WTC11 (cell line): ENCODE measurements at regions not wholly inside any gene's neighbourhood (a gene's known extent, or its start where the extent isn't known, plus 50 kb on each side); places are given as distances from the start of the nearest gene placed in this dataset.

Experiments
- ATAC-seq: fragments of 200-7000 bp; cut with Tn5 transposase; 2 replicates; pipeline ENCODE4 v1.10.0; 2021; ENCODE audit warnings: mild to moderate bottlenecking, moderate library complexity
- CTCF ChIA-PET: fragments of 300-600 bp; sonication (Branson Sonifier 250); formaldehyde crosslinking; loops from one replicate; lab custom pipeline; 2021; ENCODE audit warnings: antibody characterized with exemption; lab: Charles Lee
- POLR2A ChIA-PET: fragments of 350-600 bp; sonication (Branson Sonifier 250); formaldehyde crosslinking; loops from one replicate; lab custom pipeline; 2021; ENCODE audit warnings: antibody characterized with exemption; lab: Charles Lee
- DNase-seq: peaks from one replicate; pipeline ENCODE4 v3.0.0; 2021; ENCODE audit warnings: low spot score
- H3K27ac Mint-ChIP-seq: 2 replicates; pipeline ENCODE4 v1.8.0; 2021; ENCODE audit warnings: mixed read lengths
- H3K27me3 Mint-ChIP-seq: 2 replicates; pipeline ENCODE4 v1.8.0; 2021; ENCODE audit warnings: low read depth, mild to moderate bottlenecking, moderate library complexity, mixed read lengths
- H3K36me3 Mint-ChIP-seq: 2 replicates; pipeline ENCODE4 v1.8.0; 2021; ENCODE audit warnings: mixed read lengths
- H3K4me1 Mint-ChIP-seq: 2 replicates; pipeline ENCODE4 v1.8.0; 2022; ENCODE audit warnings: mixed read lengths
- H3K4me3 Mint-ChIP-seq: 2 replicates; pipeline ENCODE4 v1.8.0; 2021; ENCODE audit warnings: mild to moderate bottlenecking, moderate library complexity, mixed read lengths
- H3K9me3 Mint-ChIP-seq: 2 replicates; pipeline ENCODE4 v1.8.0; 2021; ENCODE audit warnings: mixed read lengths
- ELF4 ChIP-seq: sonication (generic); formaldehyde crosslinking; IDR thresholded peaks from 2 replicates; pipeline ENCODE4 v1.8.1; 2022; ENCODE audit warnings: low read depth, mild to moderate bottlenecking, moderate library complexity, missing genetic modification reagents
- MXD4 ChIP-seq: fragments of 250-450 bp; sonication (Bioruptor Pico); IDR thresholded peaks from 2 replicates; pipeline ENCODE4 v1.8.0; 2021; ENCODE audit warnings: mild to moderate bottlenecking, moderate library complexity, borderline replicate concordance
- NFE2L1 ChIP-seq: sonication (generic); formaldehyde crosslinking; IDR thresholded peaks from 2 replicates; pipeline ENCODE4 v1.8.1; 2023; ENCODE audit warnings: missing genetic modification reagents
- OVOL2 ChIP-seq: fragments of 250-450 bp; sonication (Bioruptor Pico); IDR thresholded peaks from 2 replicates; pipeline ENCODE4 v1.9.0; 2021; ENCODE audit warnings: mild to moderate bottlenecking, borderline replicate concordance
- RELA ChIP-seq: sonication (generic); formaldehyde crosslinking; IDR thresholded peaks from 2 replicates; pipeline ENCODE4 v1.8.1; 2022; ENCODE audit warnings: missing genetic modification reagents, mild to moderate bottlenecking, borderline replicate concordance
- SMAD3 ChIP-seq: sonication (generic); formaldehyde crosslinking; IDR thresholded peaks from 2 replicates; pipeline ENCODE4 v1.8.0; 2022; ENCODE audit warnings: missing genetic modification reagents, mild to moderate bottlenecking, borderline replicate concordance
- TEAD1 ChIP-seq: sonication (generic); formaldehyde crosslinking; IDR thresholded peaks from 2 replicates; pipeline ENCODE4 v1.8.0; 2022; ENCODE audit warnings: mild to moderate bottlenecking, missing genetic modification reagents
- ZNF138 ChIP-seq: sonication (generic); formaldehyde crosslinking; conservative IDR thresholded peaks from 2 replicates; pipeline ENCODE4 v1.8.1; 2022; ENCODE audit warnings: mild to moderate bottlenecking, moderate library complexity, missing genetic modification reagents
- ZNF232 ChIP-seq: sonication (generic); formaldehyde crosslinking; IDR thresholded peaks from 2 replicates; pipeline ENCODE4 v1.8.0; 2022; ENCODE audit warnings: mild to moderate bottlenecking, missing genetic modification reagents
- ZNF423 ChIP-seq: fragments of 250-450 bp; sonication (Bioruptor Pico); IDR thresholded peaks from 2 replicates; pipeline ENCODE4 v2.1.2; 2022; ENCODE audit warnings: mild to moderate bottlenecking, moderate library complexity
- ZNF671 ChIP-seq: fragments of 250-450 bp; sonication (Bioruptor Pico); IDR thresholded peaks from 2 replicates; pipeline ENCODE4 v1.8.0; 2021; ENCODE audit warnings: mild to moderate bottlenecking
- TF ChIP-seq, protein P1 (sequence below): fragments of 250-450 bp; sonication (Bioruptor Pico); conservative IDR thresholded peaks from 2 replicates; pipeline ENCODE4 v1.9.0; 2021; ENCODE audit warnings: mild to moderate bottlenecking
- TF ChIP-seq, protein P2 (sequence below): sonication (generic); formaldehyde crosslinking; IDR thresholded peaks from 2 replicates; pipeline ENCODE4 v1.8.1; 2023; ENCODE audit warnings: mild to moderate bottlenecking, missing genetic modification reagents
- TF ChIP-seq, protein P3 (sequence below): sonication (generic); formaldehyde crosslinking; IDR thresholded peaks from 2 replicates; pipeline ENCODE4 v1.8.0; 2023; ENCODE audit warnings: missing genetic modification reagents
- TF ChIP-seq, protein P4 (sequence below): sonication (generic); formaldehyde crosslinking; IDR thresholded peaks from 2 replicates; pipeline ENCODE4 v1.8.1; 2023; ENCODE audit warnings: mild to moderate bottlenecking, missing genetic modification reagents, moderate library complexity
- TF ChIP-seq, protein P5 (sequence below): sonication (generic); formaldehyde crosslinking; IDR thresholded peaks from 2 replicates; pipeline ENCODE4 v1.8.1; 2023; ENCODE audit warnings: mild to moderate bottlenecking, missing genetic modification reagents, moderate library complexity
- TF ChIP-seq, protein P6 (sequence below): sonication (generic); formaldehyde crosslinking; IDR thresholded peaks from 2 replicates; pipeline ENCODE4 v1.8.1; 2022; ENCODE audit warnings: mild to moderate bottlenecking, moderate library complexity, missing genetic modification reagents
- TF ChIP-seq, protein P7 (sequence below): fragments of 250-450 bp; sonication (Bioruptor Pico); IDR thresholded peaks from 2 replicates; pipeline ENCODE4 v1.9.0; 2021; ENCODE audit warnings: mild to moderate bottlenecking
- TF ChIP-seq, protein P8 (sequence below): fragments of 250-450 bp; sonication (Bioruptor Pico); IDR thresholded peaks from 2 replicates; pipeline ENCODE4 v1.9.0; 2021; ENCODE audit warnings: moderate library complexity, mild to moderate bottlenecking, inconsistent platforms, borderline replicate concordance
- TF ChIP-seq, protein P9 (sequence below): sonication (generic); formaldehyde crosslinking; IDR thresholded peaks from 2 replicates; pipeline ENCODE4 v1.8.1; 2022; ENCODE audit warnings: low read depth, mild to moderate bottlenecking, moderate library complexity, missing genetic modification reagents, borderline replicate concordance
- TF ChIP-seq, protein P10 (sequence below): fragments of 250-450 bp; sonication (Bioruptor Pico); IDR thresholded peaks from 2 replicates; pipeline ENCODE4 v1.8.0; 2021; ENCODE audit warnings: mild to moderate bottlenecking

DNA sequence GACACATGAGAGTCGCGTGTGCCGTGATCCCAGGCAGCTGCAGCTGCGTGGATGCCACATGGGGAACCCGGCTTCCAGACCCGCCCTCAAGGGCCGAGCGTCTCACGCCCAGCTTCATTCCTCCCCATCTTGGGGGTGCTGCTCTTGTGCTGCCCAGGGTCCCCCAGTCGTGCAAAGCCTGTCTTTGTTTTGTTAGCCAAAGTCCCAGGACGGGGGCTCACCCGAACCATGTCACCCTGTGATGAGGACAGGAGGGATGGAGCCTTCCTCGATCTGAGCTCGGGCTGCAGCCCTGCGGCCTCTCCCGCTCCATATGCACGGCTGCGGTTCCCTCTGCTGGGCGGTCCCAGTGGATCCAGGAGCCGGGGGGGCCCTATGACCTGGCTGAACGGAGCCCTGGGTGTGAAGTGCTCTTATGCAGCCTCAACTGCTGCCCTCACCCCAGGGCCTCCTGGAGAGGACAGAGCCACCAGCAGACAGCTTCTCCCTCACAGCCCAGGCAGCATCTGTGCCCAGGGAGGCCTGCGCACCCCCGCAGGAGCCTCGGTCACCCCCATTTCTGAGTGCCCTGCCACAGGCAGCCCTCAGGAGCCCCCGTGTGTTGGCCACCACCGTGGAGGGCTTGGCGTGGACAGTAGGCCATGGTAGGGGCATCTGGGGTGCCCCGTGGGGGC lies 99.0 kb upstream of the CTDP1 start (continued):
- TF ChIP-seq, protein P1, sequence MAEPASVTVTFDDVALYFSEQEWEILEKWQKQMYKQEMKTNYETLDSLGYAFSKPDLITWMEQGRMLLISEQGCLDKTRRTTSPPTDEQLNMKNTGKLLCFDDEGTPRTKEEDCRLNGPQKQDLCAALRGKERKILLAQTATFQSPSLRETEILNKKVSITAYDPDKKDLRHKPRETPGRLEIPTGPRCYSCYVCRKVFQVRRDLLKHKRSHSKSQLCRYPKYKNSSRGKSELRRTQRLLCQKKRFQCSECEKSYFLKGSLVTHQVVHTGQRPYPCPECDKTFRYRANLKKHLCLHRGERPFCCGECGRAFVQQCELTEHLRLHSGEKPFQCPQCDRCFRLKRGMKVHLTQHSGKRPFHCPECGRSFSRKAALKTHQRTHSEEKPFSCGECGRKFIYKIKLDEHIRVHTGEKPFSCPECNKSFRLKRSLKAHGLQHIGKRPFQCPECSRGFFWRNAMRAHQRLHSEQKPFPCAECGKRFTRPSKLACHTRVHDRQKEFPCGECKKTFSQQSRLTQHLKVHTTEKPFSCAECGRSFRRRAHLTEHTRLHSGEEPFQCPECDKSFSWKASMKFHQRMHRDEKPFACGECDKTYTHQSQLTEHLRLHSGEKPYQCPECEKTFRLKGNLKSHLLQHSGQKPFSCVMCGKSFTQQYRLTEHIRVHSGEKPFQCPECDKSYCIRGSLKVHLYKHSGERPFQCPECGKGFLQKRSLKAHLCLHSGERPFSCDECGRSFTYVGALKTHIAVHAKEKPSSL, result no peak
- no peak for TF ChIP-seq ZNF671
- TF ChIP-seq, protein P2, sequence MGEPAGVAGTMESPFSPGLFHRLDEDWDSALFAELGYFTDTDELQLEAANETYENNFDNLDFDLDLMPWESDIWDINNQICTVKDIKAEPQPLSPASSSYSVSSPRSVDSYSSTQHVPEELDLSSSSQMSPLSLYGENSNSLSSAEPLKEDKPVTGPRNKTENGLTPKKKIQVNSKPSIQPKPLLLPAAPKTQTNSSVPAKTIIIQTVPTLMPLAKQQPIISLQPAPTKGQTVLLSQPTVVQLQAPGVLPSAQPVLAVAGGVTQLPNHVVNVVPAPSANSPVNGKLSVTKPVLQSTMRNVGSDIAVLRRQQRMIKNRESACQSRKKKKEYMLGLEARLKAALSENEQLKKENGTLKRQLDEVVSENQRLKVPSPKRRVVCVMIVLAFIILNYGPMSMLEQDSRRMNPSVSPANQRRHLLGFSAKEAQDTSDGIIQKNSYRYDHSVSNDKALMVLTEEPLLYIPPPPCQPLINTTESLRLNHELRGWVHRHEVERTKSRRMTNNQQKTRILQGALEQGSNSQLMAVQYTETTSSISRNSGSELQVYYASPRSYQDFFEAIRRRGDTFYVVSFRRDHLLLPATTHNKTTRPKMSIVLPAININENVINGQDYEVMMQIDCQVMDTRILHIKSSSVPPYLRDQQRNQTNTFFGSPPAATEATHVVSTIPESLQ (CRISPR knock-in tag), result no peak

DNA sequence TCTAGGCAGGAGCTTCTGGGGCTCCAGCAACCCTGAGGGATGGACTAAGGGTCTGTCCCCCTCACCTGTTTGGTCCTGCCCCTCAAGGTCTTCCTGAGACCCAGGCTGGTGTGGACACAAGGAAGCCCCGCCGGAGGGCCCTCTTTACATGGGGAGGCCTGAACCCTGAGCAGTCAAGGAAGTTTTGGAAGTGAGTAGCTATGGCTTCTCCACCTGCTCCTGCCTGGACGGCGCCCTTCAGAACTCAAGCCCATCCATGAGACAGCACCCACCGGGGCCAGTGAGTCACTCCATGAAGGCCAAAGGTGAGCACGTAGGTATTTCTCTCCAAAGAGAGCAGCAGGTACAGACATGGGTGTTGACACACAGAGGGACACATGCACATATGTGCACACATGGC lies 98.2 kb upstream of the CTDP1 start:
- no peak overlapping the region for H3K27ac Mint-ChIP-seq
- H3K4me3 Mint-ChIP-seq, result no peak overlapping the region
- H3K9me3 Mint-ChIP-seq, result peaks cover 10% of the 10 kb centered on the region; the same call in 1 of the 2 replicates
- CTCF ChIA-PET, result no interaction called here
- no peaks in the 10 kb centered on the region for H3K27me3 Mint-ChIP-seq
- no peaks in the 10 kb centered on the region for H3K36me3 Mint-ChIP-seq
- no peak for ATAC-seq
- POLR2A ChIA-PET, result no interaction called here
- TF ChIP-seq, protein P3, sequence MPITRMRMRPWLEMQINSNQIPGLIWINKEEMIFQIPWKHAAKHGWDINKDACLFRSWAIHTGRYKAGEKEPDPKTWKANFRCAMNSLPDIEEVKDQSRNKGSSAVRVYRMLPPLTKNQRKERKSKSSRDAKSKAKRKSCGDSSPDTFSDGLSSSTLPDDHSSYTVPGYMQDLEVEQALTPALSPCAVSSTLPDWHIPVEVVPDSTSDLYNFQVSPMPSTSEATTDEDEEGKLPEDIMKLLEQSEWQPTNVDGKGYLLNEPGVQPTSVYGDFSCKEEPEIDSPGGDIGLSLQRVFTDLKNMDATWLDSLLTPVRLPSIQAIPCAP (CRISPR knock-in tag), result no peak
- TF ChIP-seq SMAD3, result no peak
- TF ChIP-seq ELF4 (CRISPR knock-in tag), result no peak
- TF ChIP-seq ZNF232 (CRISPR knock-in tag), result no peak
- TF ChIP-seq ZNF423 (CRISPR knock-in tag), result no peak
- TF ChIP-seq, protein P4, sequence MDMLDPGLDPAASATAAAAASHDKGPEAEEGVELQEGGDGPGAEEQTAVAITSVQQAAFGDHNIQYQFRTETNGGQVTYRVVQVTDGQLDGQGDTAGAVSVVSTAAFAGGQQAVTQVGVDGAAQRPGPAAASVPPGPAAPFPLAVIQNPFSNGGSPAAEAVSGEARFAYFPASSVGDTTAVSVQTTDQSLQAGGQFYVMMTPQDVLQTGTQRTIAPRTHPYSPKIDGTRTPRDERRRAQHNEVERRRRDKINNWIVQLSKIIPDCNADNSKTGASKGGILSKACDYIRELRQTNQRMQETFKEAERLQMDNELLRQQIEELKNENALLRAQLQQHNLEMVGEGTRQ (CRISPR knock-in tag), result no peak
- TF ChIP-seq MXD4 (CRISPR knock-in tag), result no peak
- no peak for TF ChIP-seq OVOL2
- TF ChIP-seq, protein P5, sequence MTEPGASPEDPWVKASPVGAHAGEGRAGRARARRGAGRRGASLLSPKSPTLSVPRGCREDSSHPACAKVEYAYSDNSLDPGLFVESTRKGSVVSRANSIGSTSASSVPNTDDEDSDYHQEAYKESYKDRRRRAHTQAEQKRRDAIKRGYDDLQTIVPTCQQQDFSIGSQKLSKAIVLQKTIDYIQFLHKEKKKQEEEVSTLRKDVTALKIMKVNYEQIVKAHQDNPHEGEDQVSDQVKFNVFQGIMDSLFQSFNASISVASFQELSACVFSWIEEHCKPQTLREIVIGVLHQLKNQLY (CRISPR knock-in tag), result no peak
- TF ChIP-seq, protein P6, sequence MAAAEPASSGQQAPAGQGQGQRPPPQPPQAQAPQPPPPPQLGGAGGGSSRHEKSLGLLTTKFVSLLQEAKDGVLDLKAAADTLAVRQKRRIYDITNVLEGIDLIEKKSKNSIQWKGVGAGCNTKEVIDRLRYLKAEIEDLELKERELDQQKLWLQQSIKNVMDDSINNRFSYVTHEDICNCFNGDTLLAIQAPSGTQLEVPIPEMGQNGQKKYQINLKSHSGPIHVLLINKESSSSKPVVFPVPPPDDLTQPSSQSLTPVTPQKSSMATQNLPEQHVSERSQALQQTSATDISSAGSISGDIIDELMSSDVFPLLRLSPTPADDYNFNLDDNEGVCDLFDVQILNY (CRISPR knock-in tag), result no peak
- no peak for TF ChIP-seq TEAD1
- peaks cover 4% of the 10 kb centered on the region; the same call in 1 of the 2 replicates for H3K4me1 Mint-ChIP-seq
- no peak for DNase-seq

DNA sequence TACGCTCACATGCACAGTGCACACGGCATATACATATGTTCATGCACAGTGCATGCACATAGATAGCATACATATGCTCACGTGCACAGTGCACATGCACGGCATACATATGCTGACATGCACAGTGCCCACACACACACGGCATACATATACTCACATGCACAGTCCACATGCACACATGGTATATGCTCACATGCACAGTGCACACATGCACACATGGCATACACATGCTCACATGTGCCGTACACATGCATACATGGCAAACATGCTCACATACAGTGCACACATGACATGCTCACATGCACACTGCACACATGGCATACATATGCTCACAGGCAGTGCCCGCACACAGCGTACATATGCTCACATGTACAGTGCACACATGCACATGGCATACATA lies 97.7 kb upstream of the CTDP1 start:
- no peaks in the 10 kb centered on the region for H3K36me3 Mint-ChIP-seq
- CTCF ChIA-PET, result no interaction called here
- H3K9me3 Mint-ChIP-seq, result peaks cover 10% of the 10 kb centered on the region; the same call in 1 of the 2 replicates
- no peak overlapping the region for H3K4me3 Mint-ChIP-seq
- ATAC-seq (no peak), DNase-seq (no peak)
- no peak overlapping the region for H3K27ac Mint-ChIP-seq
- peaks cover 4% of the 10 kb centered on the region; the same call in 1 of the 2 replicates for H3K4me1 Mint-ChIP-seq
- POLR2A ChIA-PET, result no interaction called here
- H3K27me3 Mint-ChIP-seq, result no peaks in the 10 kb centered on the region
- TF ChIP-seq NFE2L1 (CRISPR knock-in tag) (no peak), RELA (no peak), ZNF138 (CRISPR knock-in tag) (no peak)
- TF ChIP-seq, protein P7, sequence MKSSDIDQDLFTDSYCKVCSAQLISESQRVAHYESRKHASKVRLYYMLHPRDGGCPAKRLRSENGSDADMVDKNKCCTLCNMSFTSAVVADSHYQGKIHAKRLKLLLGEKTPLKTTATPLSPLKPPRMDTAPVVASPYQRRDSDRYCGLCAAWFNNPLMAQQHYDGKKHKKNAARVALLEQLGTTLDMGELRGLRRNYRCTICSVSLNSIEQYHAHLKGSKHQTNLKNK, result no peak
- TF ChIP-seq, protein P8, sequence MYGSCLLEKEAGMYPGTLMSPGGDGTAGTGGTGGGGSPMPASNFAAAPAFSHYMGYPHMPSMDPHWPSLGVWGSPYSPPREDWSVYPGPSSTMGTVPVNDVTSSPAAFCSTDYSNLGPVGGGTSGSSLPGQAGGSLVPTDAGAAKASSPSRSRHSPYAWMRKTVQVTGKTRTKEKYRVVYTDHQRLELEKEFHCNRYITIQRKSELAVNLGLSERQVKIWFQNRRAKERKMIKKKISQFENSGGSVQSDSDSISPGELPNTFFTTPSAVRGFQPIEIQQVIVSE (CRISPR knock-in tag), result no peak
- TF ChIP-seq, protein P9, sequence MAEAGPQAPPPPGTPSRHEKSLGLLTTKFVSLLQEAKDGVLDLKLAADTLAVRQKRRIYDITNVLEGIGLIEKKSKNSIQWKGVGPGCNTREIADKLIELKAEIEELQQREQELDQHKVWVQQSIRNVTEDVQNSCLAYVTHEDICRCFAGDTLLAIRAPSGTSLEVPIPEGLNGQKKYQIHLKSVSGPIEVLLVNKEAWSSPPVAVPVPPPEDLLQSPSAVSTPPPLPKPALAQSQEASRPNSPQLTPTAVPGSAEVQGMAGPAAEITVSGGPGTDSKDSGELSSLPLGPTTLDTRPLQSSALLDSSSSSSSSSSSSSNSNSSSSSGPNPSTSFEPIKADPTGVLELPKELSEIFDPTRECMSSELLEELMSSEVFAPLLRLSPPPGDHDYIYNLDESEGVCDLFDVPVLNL (CRISPR knock-in tag), result no peak
- TF ChIP-seq, protein P10, sequence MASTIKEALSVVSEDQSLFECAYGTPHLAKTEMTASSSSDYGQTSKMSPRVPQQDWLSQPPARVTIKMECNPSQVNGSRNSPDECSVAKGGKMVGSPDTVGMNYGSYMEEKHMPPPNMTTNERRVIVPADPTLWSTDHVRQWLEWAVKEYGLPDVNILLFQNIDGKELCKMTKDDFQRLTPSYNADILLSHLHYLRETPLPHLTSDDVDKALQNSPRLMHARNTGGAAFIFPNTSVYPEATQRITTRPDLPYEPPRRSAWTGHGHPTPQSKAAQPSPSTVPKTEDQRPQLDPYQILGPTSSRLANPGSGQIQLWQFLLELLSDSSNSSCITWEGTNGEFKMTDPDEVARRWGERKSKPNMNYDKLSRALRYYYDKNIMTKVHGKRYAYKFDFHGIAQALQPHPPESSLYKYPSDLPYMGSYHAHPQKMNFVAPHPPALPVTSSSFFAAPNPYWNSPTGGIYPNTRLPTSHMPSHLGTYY (CRISPR knock-in tag), result no peak
